ENCODE measurements at regions not wholly inside any gene's neighbourhood (a gene's known extent, or its start where the extent isn't known, plus 50 kb on each side); places are given as distances from the start of the nearest gene placed in this dataset.

GRCh38 chr3:162765524-162765923, 1268.9 kb downstream of the OTOL1 start:
- DNase-seq, result no peak

- no peak for DNase-seq
These were observed 1273.0 kb downstream of the OTOL1 start for GRCh38 chr3:162769564-162769963.

GRCh38 chr3:162770551-162770950, 1273.9 kb downstream of the OTOL1 start:
- DNase-seq, result no peak

- no peak for DNase-seq
These were observed 1278.0 kb downstream of the OTOL1 start for GRCh38 chr3:162774613-162775100.

GRCh38 chr3:162776148-162776547, 1279.5 kb downstream of the OTOL1 start:
- DNase-seq, result no peak

- no peak for DNase-seq
These were observed 1280.5 kb downstream of the OTOL1 start for GRCh38 chr3:162777118-162777517.

GRCh38 chr3:162780313-162780712, 1283.7 kb downstream of the OTOL1 start:
- no peak for DNase-seq

- DNase-seq, result no peak
These were observed 1303.3 kb downstream of the OTOL1 start for GRCh38 chr3:162799910-162800309.

GRCh38 chr3:162802228-162802965, 1305.8 kb downstream of the OTOL1 start:
- DNase-seq, result no peak

- no peak for DNase-seq
These were observed 1314.2 kb downstream of the OTOL1 start for GRCh38 chr3:162810776-162811175.

GRCh38 chr3:162842549-162843216, 1346.1 kb downstream of the OTOL1 start:
- DNase-seq, result no peak

GRCh38 chr3:162845918-162846317, 1349.3 kb downstream of the OTOL1 start:
- DNase-seq, result no peak

- no peak for DNase-seq
These were observed 1350.9 kb downstream of the OTOL1 start for GRCh38 chr3:162847511-162847910.

GRCh38 chr3:162863579-162863978, 1367.0 kb downstream of the OTOL1 start:
- no peak for DNase-seq

- no peak for DNase-seq
These were observed 1368.9 kb downstream of the OTOL1 start for GRCh38 chr3:162865466-162865865.

GRCh38 chr3:162879021-162879562, 1382.5 kb downstream of the OTOL1 start:
- DNase-seq, result no peak

- no peak for DNase-seq
These were observed 1387.8 kb downstream of the OTOL1 start for GRCh38 chr3:162884373-162884772.

GRCh38 chr3:162892921-162893793, 1396.5 kb downstream of the OTOL1 start:
- DNase-seq, result no peak

GRCh38 chr3:162897291-162897690, 1400.7 kb downstream of the OTOL1 start:
- DNase-seq, result no peak

- DNase-seq, result no peak
These were observed 1435.9 kb downstream of the OTOL1 start for GRCh38 chr3:162932503-162932902.

GRCh38 chr3:162933656-162934055, 1437.0 kb downstream of the OTOL1 start:
- no peak for DNase-seq

- no peak for DNase-seq
These were observed 1440.1 kb downstream of the OTOL1 start for GRCh38 chr3:162936706-162937105.

GRCh38 chr3:162938083-162938482, 1441.5 kb downstream of the OTOL1 start:
- no peak for DNase-seq

Data from DMS79 (cell line).